Ishikawa (cell line): ENCODE measurements at regions not wholly inside any gene's neighbourhood (a gene's known extent, or its start where the extent isn't known, plus 50 kb on each side); places are given as distances from the start of the nearest gene placed in this dataset.

Experiments
- CEBPB ChIP-seq: IDR thresholded peaks from 2 replicates; pipeline ENCODE4 v1.6.1; 2012
- CREB1 ChIP-seq: IDR thresholded peaks from 2 replicates; pipeline ENCODE4 v1.6.1; 2012; ENCODE audit warnings: low read depth
- EGR1 ChIP-seq: IDR thresholded peaks from 2 replicates; pipeline ENCODE4 v1.6.1; 2012
- EP300 ChIP-seq: IDR thresholded peaks from 2 replicates; pipeline ENCODE4 v1.6.1; 2012; ENCODE audit warnings: borderline replicate concordance
- NFIC ChIP-seq: IDR thresholded peaks from 2 replicates; pipeline ENCODE4 v1.6.1; 2012
- RAD21 ChIP-seq: IDR thresholded peaks from 2 replicates; pipeline ENCODE4 v1.6.1; 2012; ENCODE audit warnings: low read depth
- TAF1 ChIP-seq: IDR thresholded peaks from 2 replicates; pipeline ENCODE4 v1.6.1; 2012; ENCODE audit warnings: low read depth, mild to moderate bottlenecking
- TCF12 ChIP-seq: IDR thresholded peaks from 2 replicates; pipeline ENCODE4 v1.6.1; 2012; ENCODE audit warnings: low read depth
- TEAD4 ChIP-seq: IDR thresholded peaks from 2 replicates; pipeline ENCODE4 v1.6.1; 2012
- YY1 ChIP-seq: IDR thresholded peaks from 2 replicates; pipeline ENCODE4 v1.6.1; 2012; ENCODE audit warnings: low read depth
- ZBTB7A ChIP-seq: IDR thresholded peaks from 2 replicates; pipeline ENCODE4 v1.6.1; 2012; ENCODE audit warnings: low read depth
- TF ChIP-seq, protein P1 (sequence below): IDR thresholded peaks from 2 replicates; pipeline ENCODE4 v1.6.1; 2012
- TF ChIP-seq, protein P2 (sequence below): IDR thresholded peaks from 2 replicates; pipeline ENCODE4 v1.6.1; 2012; ENCODE audit warnings: low read depth, mild to moderate bottlenecking

DNA sequence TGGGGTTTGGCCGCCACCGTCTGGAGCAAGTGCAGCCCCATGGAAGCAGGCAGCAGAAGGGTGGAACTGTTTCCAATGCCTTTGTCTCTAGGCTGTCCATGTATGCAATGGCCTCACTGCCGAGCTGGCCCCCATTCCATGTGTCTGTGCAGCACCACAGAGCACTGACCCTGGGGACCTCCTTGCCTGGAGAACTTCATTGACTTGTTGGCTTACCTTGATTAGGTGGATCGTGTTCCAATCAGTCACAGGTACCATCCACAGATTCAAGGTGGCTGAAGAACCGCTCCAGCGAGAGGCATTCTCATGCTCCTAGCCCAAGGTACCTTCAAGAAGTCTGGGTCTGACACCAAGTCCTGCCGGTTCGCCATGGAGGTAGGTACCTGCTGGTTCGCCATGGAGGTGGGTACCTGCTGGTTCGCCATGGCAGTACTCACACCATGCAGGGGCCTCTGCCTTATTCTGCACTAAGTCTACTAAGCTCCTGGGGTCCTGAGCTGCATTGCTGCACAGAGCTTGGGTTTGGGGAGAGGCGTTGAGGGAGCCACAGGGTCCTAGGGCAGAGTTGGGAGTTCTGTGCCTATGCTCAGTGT, 358.3 kb upstream of the IRX1 start:
- TF ChIP-seq RAD21, result no peak
- no peak for TF ChIP-seq CREB1
- no peak for TF ChIP-seq CEBPB
- TF ChIP-seq TEAD4, result no peak
- TF ChIP-seq, protein P1, sequence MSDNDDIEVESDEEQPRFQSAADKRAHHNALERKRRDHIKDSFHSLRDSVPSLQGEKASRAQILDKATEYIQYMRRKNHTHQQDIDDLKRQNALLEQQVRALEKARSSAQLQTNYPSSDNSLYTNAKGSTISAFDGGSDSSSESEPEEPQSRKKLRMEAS, result no peak
- TF ChIP-seq EGR1, result no peak
- no peak for TF ChIP-seq TAF1
- TF ChIP-seq EP300, result no peak
- no peak for TF ChIP-seq TCF12
- TF ChIP-seq NFIC, result no peak
- TF ChIP-seq YY1, result no peak
- no peak for TF ChIP-seq ZBTB7A
- TF ChIP-seq, protein P2, sequence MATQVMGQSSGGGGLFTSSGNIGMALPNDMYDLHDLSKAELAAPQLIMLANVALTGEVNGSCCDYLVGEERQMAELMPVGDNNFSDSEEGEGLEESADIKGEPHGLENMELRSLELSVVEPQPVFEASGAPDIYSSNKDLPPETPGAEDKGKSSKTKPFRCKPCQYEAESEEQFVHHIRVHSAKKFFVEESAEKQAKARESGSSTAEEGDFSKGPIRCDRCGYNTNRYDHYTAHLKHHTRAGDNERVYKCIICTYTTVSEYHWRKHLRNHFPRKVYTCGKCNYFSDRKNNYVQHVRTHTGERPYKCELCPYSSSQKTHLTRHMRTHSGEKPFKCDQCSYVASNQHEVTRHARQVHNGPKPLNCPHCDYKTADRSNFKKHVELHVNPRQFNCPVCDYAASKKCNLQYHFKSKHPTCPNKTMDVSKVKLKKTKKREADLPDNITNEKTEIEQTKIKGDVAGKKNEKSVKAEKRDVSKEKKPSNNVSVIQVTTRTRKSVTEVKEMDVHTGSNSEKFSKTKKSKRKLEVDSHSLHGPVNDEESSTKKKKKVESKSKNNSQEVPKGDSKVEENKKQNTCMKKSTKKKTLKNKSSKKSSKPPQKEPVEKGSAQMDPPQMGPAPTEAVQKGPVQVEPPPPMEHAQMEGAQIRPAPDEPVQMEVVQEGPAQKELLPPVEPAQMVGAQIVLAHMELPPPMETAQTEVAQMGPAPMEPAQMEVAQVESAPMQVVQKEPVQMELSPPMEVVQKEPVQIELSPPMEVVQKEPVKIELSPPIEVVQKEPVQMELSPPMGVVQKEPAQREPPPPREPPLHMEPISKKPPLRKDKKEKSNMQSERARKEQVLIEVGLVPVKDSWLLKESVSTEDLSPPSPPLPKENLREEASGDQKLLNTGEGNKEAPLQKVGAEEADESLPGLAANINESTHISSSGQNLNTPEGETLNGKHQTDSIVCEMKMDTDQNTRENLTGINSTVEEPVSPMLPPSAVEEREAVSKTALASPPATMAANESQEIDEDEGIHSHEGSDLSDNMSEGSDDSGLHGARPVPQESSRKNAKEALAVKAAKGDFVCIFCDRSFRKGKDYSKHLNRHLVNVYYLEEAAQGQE, result no peak
